Common myeloid progenitor, CD34-positive (primary cell): ENCODE measurements at regions not wholly inside any gene's neighbourhood (a gene's known extent, or its start where the extent isn't known, plus 50 kb on each side); places are given as distances from the start of the nearest gene placed in this dataset.

Experiments
- CTCF ChIA-PET: fragments of 350-600 bp; sonication (Branson Sonifier 250); formaldehyde crosslinking; loops from one replicate; lab custom pipeline; 2021; ENCODE audit warnings: antibody characterized with exemption; lab: Charles Lee
- POLR2A ChIA-PET: fragments of 350-600 bp; sonication (Branson Sonifier 250); formaldehyde crosslinking; loops from one replicate; lab custom pipeline; 2021; ENCODE audit warnings: antibody characterized with exemption; lab: Charles Lee
- DNase-seq, 3 donors: peaks; one replicate each; pipeline versions ENCODE4 v3.0.0 to v3.0.0-alpha.2; 2013
- H3K27ac ChIP-seq, 2 experiments: 1 replicate in 1 of 2; 2 replicates in 1 of 2; pipeline ENCODE4 v1.7.0; 2013; ENCODE audit warnings: inconsistent platforms in 2 of 2, low read length in 2 of 2, mild to moderate bottlenecking in 2 of 2, low read depth in 1 of 2, moderate library complexity in 1 of 2; ENCODE audit not compliant: severe bottlenecking in 2 of 2, insufficient read depth in 1 of 2, poor library complexity in 1 of 2
- H3K27me3 ChIP-seq, 5 experiments: replicated peaks in 2 of 5; 1 replicate in 3 of 5; 2 replicates in 2 of 5; pipeline versions ENCODE4 v1.6.1 to v1.7.0; 2013; ENCODE audit warnings: low read length in 4 of 5, mild to moderate bottlenecking in 2 of 5, moderate library complexity in 2 of 5, inconsistent platforms in 1 of 5; ENCODE audit not compliant: insufficient read depth in 5 of 5, control insufficient read depth in 4 of 5
- H3K36me3 ChIP-seq, 4 experiments: 1 replicate in 2 of 4; 2 replicates in 2 of 4; pipeline versions ENCODE4 v1.6.1 to v1.7.0; 2013; ENCODE audit warnings: low read length in 3 of 4, control low read depth in 1 of 4, mild to moderate bottlenecking in 1 of 4; ENCODE audit not compliant: control insufficient read depth in 4 of 4, insufficient read depth in 4 of 4
- H3K4me1 ChIP-seq, 4 experiments: 1 replicate in 3 of 4; 2 replicates in 1 of 4; pipeline versions ENCODE4 v1.6.1 to v1.7.1; 2013; ENCODE audit warnings: low read length in 3 of 4, mild to moderate bottlenecking in 3 of 4, control low read depth in 1 of 4, inconsistent platforms in 1 of 4, moderate library complexity in 1 of 4; ENCODE audit not compliant: control insufficient read depth in 4 of 4, insufficient read depth in 4 of 4; ENCODE audit errors: control extremely low read depth in 1 of 4
- H3K4me3 ChIP-seq, 7 experiments: 1 replicate in 4 of 7; 2 replicates in 3 of 7; pipeline versions ENCODE4 v1.5.1 to v1.7.0; 2013; ENCODE audit warnings: mild to moderate bottlenecking in 7 of 7, low read length in 6 of 7, moderate library complexity in 6 of 7, inconsistent platforms in 2 of 7, low read depth in 2 of 7, control low read depth in 1 of 7; ENCODE audit not compliant: insufficient read depth in 4 of 7, control insufficient read depth in 1 of 7; ENCODE audit errors: extremely low read depth in 1 of 7
- H3K9me3 ChIP-seq, 5 experiments: 1 replicate in 4 of 5; 2 replicates in 1 of 5; pipeline versions ENCODE4 v1.6.1 to v1.7.1; 2013; ENCODE audit warnings: low read length in 4 of 5, mild to moderate bottlenecking in 2 of 5, inconsistent platforms in 1 of 5, low read depth in 1 of 5, moderate library complexity in 1 of 5; ENCODE audit not compliant: control insufficient read depth in 4 of 5, insufficient read depth in 2 of 5; ENCODE audit errors: control extremely low read depth in 1 of 5
- WGBS: methylation state at CpG from one replicate; pipeline ENCODE4 v1.1.5; 2013; ENCODE audit not compliant: insufficient coverage; 5-methylcytosine and 5-hydroxymethylcytosine counted together

GRCh38 chr5:128682669-128683068, 144.6 kb upstream of the FBN2 start:
- H3K4me1 ChIP-seq: no peaks in the 10 kb centered on the region
- WGBS: no CpG with 5 or more reads among the region's 2 CpGs
- CTCF ChIA-PET: interaction anchor here (1.1 kb wide), 1 partner anchor 10 kb away, joined by 4 read pairs; no protein-coding TSS in a partner anchor
- no peak overlapping the region for H3K4me3 ChIP-seq
- H3K36me3 ChIP-seq: no peaks in the 10 kb centered on the region
- no peak overlapping the region for H3K27ac ChIP-seq
- H3K27me3 ChIP-seq: no peaks in the 10 kb centered on the region
- no peaks in the 10 kb centered on the region for H3K9me3 ChIP-seq
- no peak for DNase-seq
- POLR2A ChIA-PET: no interaction called here

GRCh38 chr5:128684961-128685360, 146.9 kb upstream of the FBN2 start:
- Histone ChIP-seq H3K9me3 (no peaks in the 10 kb centered on the region), H3K27me3 (no peaks in the 10 kb centered on the region), H3K4me3 (no peak overlapping the region), H3K27ac (no peak overlapping the region), H3K36me3 (no peaks in the 10 kb centered on the region), H3K4me1 (no peaks in the 10 kb centered on the region)
- no peak for DNase-seq
- no CpG with 5 or more reads among the region's 1 CpG for WGBS
- CTCF ChIA-PET: no interaction called here
- POLR2A ChIA-PET: no interaction called here

- H3K36me3 ChIP-seq: no peaks in the 10 kb centered on the region
- no peak overlapping the region for H3K4me3 ChIP-seq
- CTCF ChIA-PET: interaction anchor here (0.6 kb wide), 1 partner anchor 14 kb away, joined by 3 read pairs; no protein-coding TSS in a partner anchor
- no CpG with 5 or more reads among the region's 2 CpGs for WGBS
- no peak for DNase-seq
- no peaks in the 10 kb centered on the region for H3K9me3 ChIP-seq
- no peaks in the 10 kb centered on the region for H3K4me1 ChIP-seq
- H3K27ac ChIP-seq: no peak overlapping the region
- H3K27me3 ChIP-seq: no peaks in the 10 kb centered on the region
- POLR2A ChIA-PET: no interaction called here
Observed at GRCh38 chr5:128687930-128688329, 149.9 kb upstream of the FBN2 start.

- ChIA-PET POLR2A (no interaction called here), CTCF (no interaction called here)
- no peaks in the 10 kb centered on the region for H3K36me3 ChIP-seq
- H3K4me1 ChIP-seq: no peaks in the 10 kb centered on the region
- no peaks in the 10 kb centered on the region for H3K27me3 ChIP-seq
- H3K9me3 ChIP-seq: no peaks in the 10 kb centered on the region
- no peak overlapping the region for H3K4me3 ChIP-seq
- WGBS: 100% methylated on average over 2 of the region's 3 CpGs
- H3K27ac ChIP-seq: no peak overlapping the region
- DNase-seq: no peak
Observed at GRCh38 chr5:128693764-128694163, 155.7 kb upstream of the FBN2 start.

- POLR2A ChIA-PET: no interaction called here
- H3K27ac ChIP-seq: no peak overlapping the region
- no peak overlapping the region for H3K4me3 ChIP-seq
- H3K27me3 ChIP-seq: no peaks in the 10 kb centered on the region
- CTCF ChIA-PET: no interaction called here
- H3K4me1 ChIP-seq: no peaks in the 10 kb centered on the region
- no CpG with 5 or more reads among the region's 1 CpG for WGBS
- no peaks in the 10 kb centered on the region for H3K9me3 ChIP-seq
- H3K36me3 ChIP-seq: no peaks in the 10 kb centered on the region
- DNase-seq: no peak
Observed at GRCh38 chr5:128695791-128696530, 157.9 kb upstream of the FBN2 start.

GRCh38 chr5:128701301-128701700, 163.3 kb upstream of the FBN2 start:
- Histone ChIP-seq H3K27me3 (no peaks in the 10 kb centered on the region), H3K9me3 (no peaks in the 10 kb centered on the region), H3K36me3 (no peaks in the 10 kb centered on the region), H3K4me3 (no peak overlapping the region), H3K4me1 (no peaks in the 10 kb centered on the region), H3K27ac (no peak overlapping the region)
- POLR2A ChIA-PET: no interaction called here
- no peak for DNase-seq
- CTCF ChIA-PET: no interaction called here

- Histone ChIP-seq H3K9me3 (no peaks in the 10 kb centered on the region), H3K4me3 (no peak overlapping the region), H3K27me3 (no peaks in the 10 kb centered on the region), H3K27ac (no peak overlapping the region), H3K36me3 (no peaks in the 10 kb centered on the region), H3K4me1 (no peaks in the 10 kb centered on the region)
- CTCF ChIA-PET: no interaction called here
- POLR2A ChIA-PET: no interaction called here
- no peak for DNase-seq
- 100% methylated on average over 1 of the region's 1 CpG for WGBS
Observed at GRCh38 chr5:128703322-128703721, 165.3 kb upstream of the FBN2 start.
